Small intestine (tissue), 7 donors: ENCODE measurements at regions not wholly inside any gene's neighbourhood (a gene's known extent, or its start where the extent isn't known, plus 50 kb on each side); places are given as distances from the start of the nearest gene placed in this dataset.

ENCODE experiments used
- DNase-seq, 2 donors: peaks; one replicate each; pipeline versions ENCODE4 v3.0.0 to v3.0.0-alpha.2; 2013
- FAIRE-seq: peaks from 2 replicates; lab custom pipeline; 2012; peaks lifted over from hg19 to GRCh38; lab: Jason Lieb, UNC
- H3K27ac ChIP-seq, 3 donors: one replicate each; pipeline ENCODE4 v1.5.1; 2013; ENCODE audit warnings: low read length in 2 of 3, mild to moderate bottlenecking in 2 of 3, control low read depth in 1 of 3, inconsistent platforms in 1 of 3, low read depth in 1 of 3, moderate library complexity in 1 of 3
- H3K27me3 ChIP-seq, 3 donors: one replicate each; pipeline ENCODE4 v1.6.1; 2013; ENCODE audit warnings: low read length in 3 of 3, inconsistent platforms in 1 of 3; ENCODE audit not compliant: control insufficient read depth in 3 of 3, insufficient read depth in 3 of 3
- H3K36me3 ChIP-seq, 3 donors: one replicate each; pipeline ENCODE4 v1.6.1; 2013; ENCODE audit warnings: low read length in 3 of 3, inconsistent platforms in 1 of 3, low read depth in 1 of 3, mild to moderate bottlenecking in 1 of 3, moderate library complexity in 1 of 3; ENCODE audit not compliant: control insufficient read depth in 3 of 3, insufficient read depth in 2 of 3
- H3K4me1 ChIP-seq, 3 donors: one replicate each; pipeline ENCODE4 v1.6.1; 2013; ENCODE audit warnings: low read length in 2 of 3, inconsistent platforms in 1 of 3, low read depth in 1 of 3, mild to moderate bottlenecking in 1 of 3, moderate library complexity in 1 of 3; ENCODE audit not compliant: control insufficient read depth in 3 of 3, insufficient read depth in 2 of 3
- H3K4me3 ChIP-seq, 3 donors: one replicate each; pipeline ENCODE4 v1.5.1; 2013; ENCODE audit warnings: low read length in 3 of 3, control low read depth in 1 of 3, inconsistent platforms in 1 of 3, low read depth in 1 of 3, mild to moderate bottlenecking in 1 of 3, moderate library complexity in 1 of 3
- H3K9me3 ChIP-seq, 2 donors: one replicate each; pipeline ENCODE4 v1.6.1; 2013; ENCODE audit warnings: low read depth in 1 of 2, low read length in 1 of 2; ENCODE audit not compliant: control insufficient read depth in 2 of 2, insufficient read depth in 1 of 2
- WGBS, 3 donors: extraction: QIAGEN DNeasy Blood & Tissue Kit; methylation state at CpG; one replicate each; pipeline ENCODE4 v1.1.7; 2013; 5-methylcytosine and 5-hydroxymethylcytosine counted together
- donor health status: healthy with polysubstance abuse.
- donor health status: control.
- donor health status: control.
- donor health status: Bipolar disorder and iron deficiency.
- donor health status: healthy.

DNA sequence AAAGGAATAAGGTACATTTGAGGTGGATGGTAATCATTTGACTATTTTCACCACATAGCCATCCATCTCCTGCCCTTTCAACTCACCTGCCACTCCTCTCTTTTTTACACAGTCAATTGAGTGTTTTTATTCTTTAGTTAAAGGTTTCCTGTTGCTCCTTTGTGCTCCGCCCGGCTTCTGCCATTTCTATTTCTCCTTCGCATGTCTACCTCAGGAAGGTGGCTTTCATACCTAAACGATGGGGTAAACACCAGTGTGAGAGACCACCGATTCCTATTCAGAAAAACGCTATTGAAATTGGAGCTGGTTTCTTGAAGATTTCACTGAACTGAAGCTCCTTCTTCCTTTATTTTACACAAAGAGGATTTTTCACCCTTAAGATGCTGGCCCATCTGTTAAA lies 1628.0 kb upstream of the PIK3C3 start:
- H3K9me3 ChIP-seq = peaks cover 0 to 3% of the 10 kb centered on the region in 2 donors
- no peaks in the 10 kb centered on the region for H3K27me3 ChIP-seq
- no peak overlapping the region for H3K4me3 ChIP-seq
- no peak for DNase-seq
- H3K36me3 ChIP-seq = no peaks in the 10 kb centered on the region
- H3K4me1 ChIP-seq = no peaks in the 10 kb centered on the region
- WGBS, 3 donors = 68 to 81% (median 75%) methylated on average over 6 of the region's 6 CpGs
- no peak overlapping the region for H3K27ac ChIP-seq
- no peak for FAIRE-seq

DNA sequence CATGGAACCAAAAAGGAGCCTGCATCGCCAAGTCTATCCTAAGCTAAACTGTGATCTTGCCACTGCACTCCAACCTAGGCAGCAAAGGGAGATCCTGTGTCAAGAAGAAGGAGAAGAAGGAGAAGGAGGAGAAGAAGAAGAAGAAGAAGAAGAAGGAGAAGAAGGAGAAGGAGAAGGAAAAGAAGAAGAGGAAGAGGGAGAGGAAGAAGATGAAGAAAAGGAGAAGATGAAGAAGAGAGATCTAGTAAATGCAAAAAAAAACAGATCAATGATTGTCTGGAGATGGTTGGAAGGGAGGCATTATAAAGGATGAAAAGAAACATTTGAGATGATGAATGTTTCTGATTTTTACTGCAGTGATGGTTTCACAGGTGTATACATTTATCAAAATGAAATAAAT lies 1629.0 kb upstream of the PIK3C3 start:
- Histone ChIP-seq H3K4me3 (no peak overlapping the region), H3K4me1 (no peaks in the 10 kb centered on the region), H3K9me3 (peaks cover 0 to 3% of the 10 kb centered on the region in 2 donors), H3K27ac (no peak overlapping the region), H3K36me3 (no peaks in the 10 kb centered on the region), H3K27me3 (no peaks in the 10 kb centered on the region)
- WGBS, 3 donors = 82 to 97% (median 92%) methylated on average over 1 of the region's 1 CpG
- FAIRE-seq (no peak), DNase-seq (no peak)

DNA sequence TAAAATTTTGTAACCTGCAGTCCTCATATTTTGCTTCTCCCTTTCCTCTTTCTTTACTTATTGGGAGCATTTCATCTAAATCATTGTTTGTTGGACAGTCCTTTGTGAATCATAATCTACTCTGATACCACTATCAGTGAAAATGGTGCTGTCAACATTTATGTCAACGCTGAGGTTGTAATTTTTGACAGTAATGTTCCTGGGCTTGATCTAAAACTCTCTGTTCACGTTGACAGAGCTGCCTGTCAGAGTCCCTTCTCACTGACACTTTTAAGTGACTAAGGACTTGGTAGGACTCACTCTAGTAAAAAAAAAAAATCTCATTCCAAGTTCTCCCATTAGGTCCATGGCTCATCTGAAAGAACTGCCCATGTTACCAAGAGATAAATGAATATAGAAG lies 1640.8 kb upstream of the PIK3C3 start:
- H3K4me1 ChIP-seq = no peaks in the 10 kb centered on the region
- DNase-seq = no peak
- no peak overlapping the region for H3K27ac ChIP-seq
- WGBS, 3 donors = 21 to 45% (median 34%) methylated on average over 2 of the region's 2 CpGs
- H3K36me3 ChIP-seq = no peaks in the 10 kb centered on the region
- no peak for FAIRE-seq
- H3K27me3 ChIP-seq = no peaks in the 10 kb centered on the region
- H3K9me3 ChIP-seq = no peaks in the 10 kb centered on the region
- H3K4me3 ChIP-seq = no peak overlapping the region

DNA sequence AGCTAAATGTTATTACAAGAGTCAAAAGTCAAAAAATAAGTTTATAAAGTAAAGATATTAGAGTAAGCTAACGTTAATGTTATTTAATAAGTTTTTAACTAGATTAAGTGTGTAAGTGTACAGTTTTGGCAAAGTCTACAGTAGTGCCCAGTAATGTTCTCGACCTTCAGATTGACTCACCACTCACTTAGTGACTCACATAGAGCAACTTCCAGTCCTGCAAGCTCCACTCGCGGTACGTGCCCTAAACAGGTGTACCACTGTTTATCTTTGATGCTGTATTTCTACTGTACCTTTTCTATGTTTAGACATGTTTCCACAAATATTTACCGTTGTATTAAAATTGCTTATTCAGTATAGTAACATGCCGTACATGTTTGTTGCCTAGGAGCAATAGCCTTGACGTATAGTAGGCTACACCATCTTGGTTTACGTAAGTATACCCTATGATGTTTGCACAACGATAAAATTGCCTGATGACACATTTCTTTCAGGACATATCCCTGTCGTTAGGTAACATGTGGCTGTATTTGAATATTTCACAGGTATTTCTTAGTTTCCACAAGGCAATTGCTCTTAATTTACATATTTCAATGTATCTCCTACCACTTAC lies 1641.9 kb upstream of the PIK3C3 start:
- WGBS, 3 donors = 76 to 86% (median 80%) methylated on average over 11 of the region's 11 CpGs
- Histone ChIP-seq H3K4me1 (no peaks in the 10 kb centered on the region), H3K27ac (no peak overlapping the region), H3K9me3 (no peaks in the 10 kb centered on the region), H3K36me3 (no peaks in the 10 kb centered on the region), H3K27me3 (no peaks in the 10 kb centered on the region), H3K4me3 (no peak overlapping the region)
- DNase-seq (no peak), FAIRE-seq (no peak)

DNA sequence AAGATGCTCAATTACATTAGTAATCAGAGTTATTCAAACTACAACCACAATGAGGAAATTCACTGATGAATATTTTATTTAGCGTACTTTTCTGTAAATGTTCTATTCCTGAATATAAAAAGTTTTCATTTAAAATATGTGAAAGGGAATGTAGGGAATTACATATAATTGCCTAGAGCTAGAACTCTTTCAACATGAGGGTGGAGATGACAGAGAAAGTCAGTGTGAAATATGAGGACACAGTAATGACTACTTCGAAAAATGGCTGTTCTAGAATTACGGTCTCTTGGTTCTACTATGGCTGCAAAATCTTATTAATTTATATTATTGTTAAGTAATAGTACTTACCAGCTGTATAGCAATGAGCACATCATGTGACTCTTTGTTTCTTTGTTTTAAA lies 1647.4 kb upstream of the PIK3C3 start:
- WGBS, 3 donors = 88 to 94% (median 91%) methylated on average over 3 of the region's 3 CpGs

DNA sequence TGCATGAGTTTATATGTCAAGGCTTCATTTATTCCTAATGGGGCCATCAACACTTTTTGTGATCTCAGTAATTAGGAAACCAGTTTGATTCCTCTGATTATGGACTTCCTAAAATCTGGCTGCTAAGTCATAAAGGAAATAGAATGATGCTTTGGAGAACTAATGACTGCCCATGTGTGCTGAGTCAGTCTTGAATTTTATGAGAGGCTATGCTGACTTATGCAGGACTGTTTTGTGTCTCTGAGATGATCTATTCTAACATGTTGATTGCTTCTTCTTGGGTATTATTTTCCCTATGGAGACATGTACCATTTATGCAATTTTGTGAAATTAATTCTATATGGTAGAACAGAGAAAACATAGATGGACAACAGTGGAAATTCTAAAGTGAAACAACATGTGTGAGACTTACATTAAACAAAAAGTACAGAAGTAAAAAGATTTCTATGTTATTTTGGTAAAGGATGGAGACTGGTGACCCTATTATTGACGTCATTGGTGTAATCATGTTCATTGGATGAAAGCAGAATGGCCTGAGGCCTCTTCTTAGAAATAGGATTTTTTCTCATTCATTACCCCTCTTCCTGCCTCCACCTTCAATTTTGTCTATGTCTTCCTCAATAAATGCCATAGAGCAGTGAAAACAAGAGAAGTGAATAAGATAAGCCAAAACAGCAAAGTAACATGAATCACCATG lies 1658.2 kb upstream of the PIK3C3 start:
- 57 to 66% (median 64%) methylated on average over 1 of the region's 1 CpG for WGBS, 3 donors
- H3K9me3 ChIP-seq = no peaks in the 10 kb centered on the region
- DNase-seq (no peak), FAIRE-seq (no peak)
- H3K4me3 ChIP-seq = no peak overlapping the region
- H3K4me1 ChIP-seq = no peaks in the 10 kb centered on the region
- no peaks in the 10 kb centered on the region for H3K36me3 ChIP-seq
- no peaks in the 10 kb centered on the region for H3K27me3 ChIP-seq
- H3K27ac ChIP-seq = no peak overlapping the region

More for the DNA sequence above, 1647.4 kb upstream of the PIK3C3 start:
- Histone ChIP-seq H3K4me3 (no peak overlapping the region), H3K4me1 (no peaks in the 10 kb centered on the region), H3K27me3 (no peaks in the 10 kb centered on the region), H3K27ac (no peak overlapping the region), H3K9me3 (no peaks in the 10 kb centered on the region), H3K36me3 (no peaks in the 10 kb centered on the region)
- FAIRE-seq (no peak), DNase-seq (no peak)

DNA sequence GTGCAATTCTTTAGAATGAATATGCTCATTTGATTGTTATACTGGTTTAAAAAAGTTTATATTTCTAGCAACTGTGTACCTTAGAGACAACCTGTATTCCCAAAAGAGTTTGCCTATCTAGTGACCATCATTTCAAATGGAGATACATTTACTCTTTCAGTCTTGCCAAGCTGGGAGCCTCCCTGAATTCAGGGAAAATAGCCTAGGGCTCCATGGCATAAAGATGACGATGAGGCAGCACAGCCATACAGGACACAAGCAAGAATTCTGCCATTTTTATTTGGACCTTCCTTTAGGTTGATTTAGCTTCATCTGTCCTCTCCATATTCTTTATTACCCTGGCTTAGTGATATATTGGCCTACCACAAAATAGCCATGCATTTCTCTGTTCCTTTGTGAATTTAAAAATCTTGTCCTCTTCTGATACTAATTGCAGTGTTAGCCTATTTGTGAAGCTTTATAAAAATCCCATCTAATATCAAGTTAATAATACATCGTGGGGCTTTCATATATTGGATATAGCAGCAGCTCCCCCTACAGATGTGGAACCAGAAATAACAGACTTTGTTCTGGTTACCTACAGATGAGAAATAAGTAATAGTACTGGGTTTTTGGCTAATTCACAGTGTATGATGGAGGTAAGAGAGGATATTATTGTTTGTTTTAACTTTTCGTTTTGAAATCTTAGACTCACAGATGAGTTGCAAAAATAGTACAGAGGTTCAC lies 1661.9 kb upstream of the PIK3C3 start:
- FAIRE-seq = no peak
- Histone ChIP-seq H3K9me3 (no peaks in the 10 kb centered on the region), H3K4me1 (no peaks in the 10 kb centered on the region), H3K4me3 (no peak overlapping the region), H3K36me3 (no peaks in the 10 kb centered on the region), H3K27me3 (no peaks in the 10 kb centered on the region), H3K27ac (no peak overlapping the region)
- WGBS, 3 donors = 26 to 42% (median 38%) methylated on average over 3 of the region's 3 CpGs
- no peak for DNase-seq

DNA sequence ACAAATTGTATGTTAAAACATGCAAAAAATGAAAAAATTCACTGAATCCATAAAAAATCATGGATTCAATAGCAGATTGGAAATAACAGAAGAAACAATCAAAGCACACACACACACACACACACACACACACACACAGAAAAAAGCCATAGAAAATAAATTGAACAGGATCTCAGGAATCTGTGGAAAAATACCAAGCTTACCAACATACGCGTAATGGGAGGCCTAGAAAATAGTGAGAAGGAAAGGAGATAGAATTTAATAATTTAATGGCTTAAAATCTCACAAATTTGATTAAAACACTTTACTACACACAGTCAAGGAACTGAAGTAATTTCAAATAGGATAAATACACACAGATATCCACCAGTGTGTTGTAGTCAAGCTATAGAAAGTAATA lies 1671.5 kb upstream of the PIK3C3 start:
- peaks cover 0 to 3% of the 10 kb centered on the region in 2 donors for H3K9me3 ChIP-seq
- H3K4me3 ChIP-seq = no peak overlapping the region
- no peak for DNase-seq
- no peaks in the 10 kb centered on the region for H3K4me1 ChIP-seq
- no peak overlapping the region for H3K27ac ChIP-seq
- H3K27me3 ChIP-seq = no peaks in the 10 kb centered on the region
- H3K36me3 ChIP-seq = no peaks in the 10 kb centered on the region
- 97 to 100% (median 100%) methylated on average over 2 of the region's 2 CpGs for WGBS, 3 donors
- FAIRE-seq = no peak
